Testis (tissue), 2 donors: ENCODE measurements at regions not wholly inside any gene's neighbourhood (a gene's known extent, or its start where the extent isn't known, plus 50 kb on each side); places are given as distances from the start of the nearest gene placed in this dataset.

Experiments used
- POLR2A ChIP-seq: fragments of 450-650 bp; IDR thresholded peaks from one replicate; pipeline ENCODE4 v1.6.1; 2017; ENCODE audit warnings: antibody characterized with exemption, mild to moderate bottlenecking, moderate library complexity
- TF ChIP-seq, protein P1 (sequence below), 3 experiments: fragments of 450-650 bp in 2 of 3; fragments of 200-600 bp in 1 of 3; sonication (generic) in 1 of 3; IDR thresholded peaks; one replicate each; pipeline ENCODE4 v1.5.1; 2016 to 2019; ENCODE audit warnings: antibody characterized with exemption in 3 of 3, mild to moderate bottlenecking in 2 of 3, moderate library complexity in 1 of 3

DNA sequence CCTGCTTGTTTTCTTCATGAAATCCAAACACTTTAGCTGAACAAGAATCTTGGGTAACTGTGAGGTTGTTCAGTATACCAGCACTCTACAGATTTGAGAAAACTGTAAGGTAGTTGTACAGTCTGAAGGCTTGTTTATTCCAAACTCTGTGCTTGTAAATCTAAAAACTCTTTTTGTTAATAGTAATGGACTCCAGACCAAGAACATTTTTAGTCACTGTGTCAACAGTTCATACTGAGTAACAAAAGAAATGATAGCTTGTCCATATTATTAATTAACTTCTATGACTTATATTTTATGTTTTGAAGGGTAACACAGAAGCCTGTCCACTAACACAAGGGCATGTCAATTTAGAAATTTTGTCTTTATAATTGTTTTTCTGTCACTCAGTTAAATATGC lies 72.2 kb upstream of the KYNU start:
- TF ChIP-seq, protein P1, sequence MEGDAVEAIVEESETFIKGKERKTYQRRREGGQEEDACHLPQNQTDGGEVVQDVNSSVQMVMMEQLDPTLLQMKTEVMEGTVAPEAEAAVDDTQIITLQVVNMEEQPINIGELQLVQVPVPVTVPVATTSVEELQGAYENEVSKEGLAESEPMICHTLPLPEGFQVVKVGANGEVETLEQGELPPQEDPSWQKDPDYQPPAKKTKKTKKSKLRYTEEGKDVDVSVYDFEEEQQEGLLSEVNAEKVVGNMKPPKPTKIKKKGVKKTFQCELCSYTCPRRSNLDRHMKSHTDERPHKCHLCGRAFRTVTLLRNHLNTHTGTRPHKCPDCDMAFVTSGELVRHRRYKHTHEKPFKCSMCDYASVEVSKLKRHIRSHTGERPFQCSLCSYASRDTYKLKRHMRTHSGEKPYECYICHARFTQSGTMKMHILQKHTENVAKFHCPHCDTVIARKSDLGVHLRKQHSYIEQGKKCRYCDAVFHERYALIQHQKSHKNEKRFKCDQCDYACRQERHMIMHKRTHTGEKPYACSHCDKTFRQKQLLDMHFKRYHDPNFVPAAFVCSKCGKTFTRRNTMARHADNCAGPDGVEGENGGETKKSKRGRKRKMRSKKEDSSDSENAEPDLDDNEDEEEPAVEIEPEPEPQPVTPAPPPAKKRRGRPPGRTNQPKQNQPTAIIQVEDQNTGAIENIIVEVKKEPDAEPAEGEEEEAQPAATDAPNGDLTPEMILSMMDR (IDR thresholded peaks at IDR 0.05): no peak
- no peak for TF ChIP-seq POLR2A
